ENCODE measurements at regions not wholly inside any gene's neighbourhood (a gene's known extent, or its start where the extent isn't known, plus 50 kb on each side); places are given as distances from the start of the nearest gene placed in this dataset.

DNA sequence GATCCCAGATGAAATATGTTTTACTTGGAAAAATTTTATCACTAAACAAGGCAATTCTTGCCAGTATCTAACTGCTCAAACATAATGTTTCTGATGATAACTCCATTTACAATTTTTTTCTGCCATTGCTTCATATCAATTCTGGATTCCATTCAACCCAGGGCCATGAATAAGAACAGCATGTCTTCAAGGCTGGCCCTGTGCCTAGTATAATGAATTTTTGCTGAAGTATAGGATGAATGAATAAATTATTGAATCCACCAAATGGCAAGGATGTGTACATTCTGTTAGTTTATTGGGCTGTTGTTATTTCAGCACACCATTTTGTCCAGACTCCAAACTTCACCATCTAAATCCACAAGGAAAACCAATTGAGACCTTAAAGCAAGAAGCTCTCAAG is 414.7 kb downstream of the HS3ST3B1 start:
- TF ChIP-seq, protein P1, sequence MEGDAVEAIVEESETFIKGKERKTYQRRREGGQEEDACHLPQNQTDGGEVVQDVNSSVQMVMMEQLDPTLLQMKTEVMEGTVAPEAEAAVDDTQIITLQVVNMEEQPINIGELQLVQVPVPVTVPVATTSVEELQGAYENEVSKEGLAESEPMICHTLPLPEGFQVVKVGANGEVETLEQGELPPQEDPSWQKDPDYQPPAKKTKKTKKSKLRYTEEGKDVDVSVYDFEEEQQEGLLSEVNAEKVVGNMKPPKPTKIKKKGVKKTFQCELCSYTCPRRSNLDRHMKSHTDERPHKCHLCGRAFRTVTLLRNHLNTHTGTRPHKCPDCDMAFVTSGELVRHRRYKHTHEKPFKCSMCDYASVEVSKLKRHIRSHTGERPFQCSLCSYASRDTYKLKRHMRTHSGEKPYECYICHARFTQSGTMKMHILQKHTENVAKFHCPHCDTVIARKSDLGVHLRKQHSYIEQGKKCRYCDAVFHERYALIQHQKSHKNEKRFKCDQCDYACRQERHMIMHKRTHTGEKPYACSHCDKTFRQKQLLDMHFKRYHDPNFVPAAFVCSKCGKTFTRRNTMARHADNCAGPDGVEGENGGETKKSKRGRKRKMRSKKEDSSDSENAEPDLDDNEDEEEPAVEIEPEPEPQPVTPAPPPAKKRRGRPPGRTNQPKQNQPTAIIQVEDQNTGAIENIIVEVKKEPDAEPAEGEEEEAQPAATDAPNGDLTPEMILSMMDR (IDR thresholded peaks at IDR 0.05; ENCODE audit: low read depth, low read length): no peak
- no peak for TF ChIP-seq EZH2phosphoT487 (IDR thresholded peaks at IDR 0.05; ENCODE audit: low read depth)
